ENCODE measurements at regions not wholly inside any gene's neighbourhood (a gene's known extent, or its start where the extent isn't known, plus 50 kb on each side); places are given as distances from the start of the nearest gene placed in this dataset.

GRCh38 chr15:31934821-31935220, 95.5 kb upstream of the CHRNA7 start:
- Histone ChIP-seq H3K36me3 (no peaks in the 10 kb centered on the region), H3K27ac (no peak overlapping the region), H3K4me1 (replicated peaks) (no peaks in the 10 kb centered on the region), H3K4me3 (no peak overlapping the region), H3K9me3 (no peaks in the 10 kb centered on the region), H3K27me3 (replicated peaks; ENCODE audit: insufficient read depth) (no peaks in the 10 kb centered on the region)
- TF ChIP-seq CTCF (IDR thresholded peaks at IDR 0.05) (no peak), POLR2A (IDR thresholded peaks at IDR 0.05) (no peak), POLR2AphosphoS5 (IDR thresholded peaks at IDR 0.05) (no peak)
- intact Hi-C loops (cut with DNase I): no loop called here
- 73% methylated on average over 5 of the region's 5 CpGs for WGBS
- DNase-seq (ENCODE audit: low spot score): no peak

- Histone ChIP-seq H3K4me1 (replicated peaks) (no peaks in the 10 kb centered on the region), H3K4me3 (no peak overlapping the region), H3K36me3 (no peaks in the 10 kb centered on the region), H3K27ac (no peak overlapping the region), H3K9me3 (no peaks in the 10 kb centered on the region), H3K27me3 (replicated peaks; ENCODE audit: insufficient read depth) (no peaks in the 10 kb centered on the region)
- TF ChIP-seq POLR2A (IDR thresholded peaks at IDR 0.05): no peak
- no peak for TF ChIP-seq POLR2AphosphoS5 (IDR thresholded peaks at IDR 0.05)
- no peak for TF ChIP-seq CTCF (IDR thresholded peaks at IDR 0.05)
- intact Hi-C loops (cut with DNase I): no loop called here
- DNase-seq (ENCODE audit: low spot score): no peak
- 76% methylated on average over 4 of the region's 4 CpGs for WGBS
Measured at GRCh38 chr15:31953478-31953877, 76.8 kb upstream of the CHRNA7 start.

- intact Hi-C loops (cut with DNase I): no loop called here
- no peaks in the 10 kb centered on the region for H3K9me3 ChIP-seq
- H3K27me3 ChIP-seq (replicated peaks; ENCODE audit: insufficient read depth): no peaks in the 10 kb centered on the region
- 73% methylated on average over 8 of the region's 8 CpGs for WGBS
- no peak for TF ChIP-seq POLR2A (IDR thresholded peaks at IDR 0.05)
- TF ChIP-seq CTCF (IDR thresholded peaks at IDR 0.05): no peak
- no peak for TF ChIP-seq POLR2AphosphoS5 (IDR thresholded peaks at IDR 0.05)
- H3K4me1 ChIP-seq (replicated peaks): no peaks in the 10 kb centered on the region
- no peaks in the 10 kb centered on the region for H3K36me3 ChIP-seq
- DNase-seq (ENCODE audit: low spot score): no peak
- no peak overlapping the region for H3K4me3 ChIP-seq
- H3K27ac ChIP-seq: no peak overlapping the region
Measured at GRCh38 chr15:31954374-31955172, 75.7 kb upstream of the CHRNA7 start.

GRCh38 chr15:31955734-31956133, 74.6 kb upstream of the CHRNA7 start:
- Histone ChIP-seq H3K4me3 (no peak overlapping the region), H3K27me3 (replicated peaks; ENCODE audit: insufficient read depth) (no peaks in the 10 kb centered on the region), H3K4me1 (replicated peaks) (no peaks in the 10 kb centered on the region), H3K36me3 (no peaks in the 10 kb centered on the region), H3K9me3 (no peaks in the 10 kb centered on the region), H3K27ac (no peak overlapping the region)
- intact Hi-C loops (cut with DNase I): no loop called here
- DNase-seq (ENCODE audit: low spot score): no peak
- WGBS: 64% methylated on average over 1 of the region's 1 CpG
- TF ChIP-seq POLR2A (IDR thresholded peaks at IDR 0.05): no peak
- TF ChIP-seq CTCF (IDR thresholded peaks at IDR 0.05): no peak
- no peak for TF ChIP-seq POLR2AphosphoS5 (IDR thresholded peaks at IDR 0.05)

- H3K27ac ChIP-seq: no peak overlapping the region
- no peaks in the 10 kb centered on the region for H3K27me3 ChIP-seq (replicated peaks; ENCODE audit: insufficient read depth)
- DNase-seq (ENCODE audit: low spot score): no peak
- H3K4me3 ChIP-seq: no peak overlapping the region
- no peaks in the 10 kb centered on the region for H3K36me3 ChIP-seq
- intact Hi-C loops (cut with DNase I): no loop called here
- no peaks in the 10 kb centered on the region for H3K4me1 ChIP-seq (replicated peaks)
- no peak for TF ChIP-seq CTCF (IDR thresholded peaks at IDR 0.05)
- no peak for TF ChIP-seq POLR2AphosphoS5 (IDR thresholded peaks at IDR 0.05)
- TF ChIP-seq POLR2A (IDR thresholded peaks at IDR 0.05): no peak
- no peaks in the 10 kb centered on the region for H3K9me3 ChIP-seq
Measured at GRCh38 chr15:31957581-31957980, 72.7 kb upstream of the CHRNA7 start.

Measured in prostate gland (tissue), 2 donors.